C4-2B (cell line): ENCODE measurements at regions not wholly inside any gene's neighbourhood (a gene's known extent, or its start where the extent isn't known, plus 50 kb on each side); places are given as distances from the start of the nearest gene placed in this dataset.

ENCODE experiments used
- H3K27ac ChIP-seq: fragments of 450-650 bp; 2 replicates; pipeline ENCODE4 v1.5.1; 2017
- ZFX ChIP-seq: fragments of 450-650 bp; IDR thresholded peaks from 2 replicates; pipeline ENCODE4 v1.6.1; 2017
- TF ChIP-seq, protein P1 (sequence below): fragments of 450-650 bp; conservative IDR thresholded peaks from 2 replicates; pipeline ENCODE4 v1.5.1; 2017; ENCODE audit warnings: mild to moderate bottlenecking

DNA sequence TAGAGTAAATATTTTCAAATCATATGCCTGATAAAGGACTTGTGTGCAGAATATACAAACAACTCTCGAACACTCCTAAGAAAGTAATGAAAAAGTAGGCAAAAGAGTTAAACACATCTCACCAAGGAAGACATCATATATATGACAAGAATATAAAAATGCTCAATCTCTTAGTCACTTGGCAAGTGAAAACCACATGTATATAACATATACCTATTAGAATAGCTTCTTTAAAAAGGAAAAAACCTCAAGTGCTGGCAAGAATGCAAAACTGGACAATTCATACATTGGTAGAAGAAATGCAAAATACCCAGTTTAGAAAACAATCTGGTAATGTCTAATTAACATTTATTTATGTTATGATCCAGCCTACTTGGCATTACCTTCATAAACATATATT is 146.6 kb upstream of the DGKB start:
- H3K27ac ChIP-seq: no peak overlapping the region
- no peak for TF ChIP-seq ZFX
- TF ChIP-seq, protein P1, sequence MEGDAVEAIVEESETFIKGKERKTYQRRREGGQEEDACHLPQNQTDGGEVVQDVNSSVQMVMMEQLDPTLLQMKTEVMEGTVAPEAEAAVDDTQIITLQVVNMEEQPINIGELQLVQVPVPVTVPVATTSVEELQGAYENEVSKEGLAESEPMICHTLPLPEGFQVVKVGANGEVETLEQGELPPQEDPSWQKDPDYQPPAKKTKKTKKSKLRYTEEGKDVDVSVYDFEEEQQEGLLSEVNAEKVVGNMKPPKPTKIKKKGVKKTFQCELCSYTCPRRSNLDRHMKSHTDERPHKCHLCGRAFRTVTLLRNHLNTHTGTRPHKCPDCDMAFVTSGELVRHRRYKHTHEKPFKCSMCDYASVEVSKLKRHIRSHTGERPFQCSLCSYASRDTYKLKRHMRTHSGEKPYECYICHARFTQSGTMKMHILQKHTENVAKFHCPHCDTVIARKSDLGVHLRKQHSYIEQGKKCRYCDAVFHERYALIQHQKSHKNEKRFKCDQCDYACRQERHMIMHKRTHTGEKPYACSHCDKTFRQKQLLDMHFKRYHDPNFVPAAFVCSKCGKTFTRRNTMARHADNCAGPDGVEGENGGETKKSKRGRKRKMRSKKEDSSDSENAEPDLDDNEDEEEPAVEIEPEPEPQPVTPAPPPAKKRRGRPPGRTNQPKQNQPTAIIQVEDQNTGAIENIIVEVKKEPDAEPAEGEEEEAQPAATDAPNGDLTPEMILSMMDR: no peak

DNA sequence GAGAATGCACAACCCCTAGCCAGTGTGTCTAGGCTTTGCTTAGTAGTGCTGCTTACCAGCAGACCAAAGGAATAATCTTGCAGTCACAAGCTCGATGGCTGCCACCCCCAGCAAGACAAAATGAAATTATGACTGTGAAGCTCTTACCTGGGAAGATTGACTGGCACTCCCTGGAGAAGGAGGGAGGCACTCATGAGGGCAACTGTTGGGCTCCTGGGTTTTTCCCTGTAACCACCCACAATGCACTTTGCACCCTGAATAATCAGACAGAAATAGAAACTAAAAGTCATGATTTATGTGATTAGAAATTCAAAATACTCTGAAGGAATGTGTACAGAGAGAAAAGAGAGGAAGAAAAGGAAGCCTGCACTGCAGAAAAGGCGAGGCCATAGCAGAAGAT is 144.3 kb upstream of the DGKB start:
- H3K27ac ChIP-seq: no peak overlapping the region
- TF ChIP-seq, protein P1: no peak
- TF ChIP-seq ZFX: no peak

DNA sequence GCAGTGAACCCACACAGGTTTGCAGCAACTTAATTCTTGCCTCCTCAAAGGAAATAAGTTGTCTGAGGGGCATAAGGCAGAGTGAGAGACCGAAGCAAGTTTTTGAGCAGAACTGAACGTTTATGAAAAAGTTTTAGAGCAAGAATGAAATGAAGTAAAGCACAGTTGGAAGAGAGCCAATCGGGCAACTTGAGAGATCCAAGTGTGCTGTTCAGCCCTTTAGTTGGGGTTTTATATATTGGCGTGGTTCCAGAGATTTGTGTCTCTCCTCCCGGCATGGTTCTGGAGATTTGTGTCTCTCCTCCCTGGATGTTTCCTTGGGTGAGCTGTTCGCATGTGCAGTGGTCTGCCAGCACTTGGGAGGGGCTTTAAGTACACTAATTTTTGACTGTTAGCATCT is 141.4 kb upstream of the DGKB start:
- no peak overlapping the region for H3K27ac ChIP-seq
- TF ChIP-seq ZFX: no peak
- TF ChIP-seq, protein P1: no peak

DNA sequence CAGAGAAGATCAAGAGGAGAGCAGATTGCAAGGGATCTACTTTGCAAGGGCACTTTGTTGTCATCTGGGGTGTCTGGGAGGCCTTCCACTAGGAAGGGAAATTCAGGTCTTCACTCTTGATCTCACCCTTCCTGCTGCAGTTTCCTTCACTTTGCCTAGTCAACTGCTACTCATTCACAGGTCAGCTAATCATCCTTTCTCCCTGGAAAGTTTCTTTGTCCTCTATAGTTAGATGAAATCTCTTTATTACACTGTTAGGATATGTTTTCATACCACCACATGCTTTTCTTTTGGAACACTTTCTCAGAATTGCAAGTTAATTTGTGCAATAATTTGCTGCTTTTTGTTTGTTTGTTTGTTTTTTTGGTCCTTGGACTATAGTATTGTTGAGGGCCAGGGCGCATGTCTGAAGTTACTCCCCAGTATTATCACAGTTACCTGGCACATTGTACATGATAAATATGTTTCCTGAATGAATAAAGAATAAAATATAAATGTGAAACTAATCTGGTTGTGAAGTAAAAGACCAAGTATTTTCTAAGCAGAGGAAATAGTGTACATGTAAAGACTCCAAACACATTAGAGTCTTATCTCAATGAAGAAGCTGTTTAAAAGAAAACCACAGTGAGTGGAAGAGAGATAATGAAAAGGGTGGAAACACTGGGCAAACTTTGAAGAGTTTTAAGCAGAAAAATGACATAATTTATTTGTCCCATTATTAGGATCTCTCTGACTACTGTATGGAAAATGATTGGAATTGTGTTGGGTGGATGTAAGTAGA is 139.9 kb upstream of the DGKB start:
- TF ChIP-seq, protein P1: no peak
- TF ChIP-seq ZFX: no peak
- H3K27ac ChIP-seq: no peak overlapping the region

DNA sequence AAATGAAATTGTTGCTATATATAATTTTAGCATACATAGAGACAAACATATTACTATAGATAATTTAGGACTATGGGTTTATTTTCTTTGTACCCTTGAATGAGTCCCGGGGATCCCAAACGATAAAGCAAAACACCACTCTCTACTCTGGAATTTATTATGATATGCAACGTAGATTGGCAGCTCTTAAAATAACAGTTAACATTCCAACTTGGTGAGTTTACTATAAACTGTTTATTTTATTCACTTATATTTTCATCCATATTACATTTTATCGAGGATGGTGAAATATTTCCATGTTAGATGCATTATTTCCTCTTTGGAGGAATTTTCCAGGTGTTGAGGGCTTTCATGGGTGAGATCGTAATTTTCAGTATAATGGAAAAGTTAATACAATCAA is 138.7 kb upstream of the DGKB start:
- no peak overlapping the region for H3K27ac ChIP-seq
- TF ChIP-seq ZFX: no peak
- TF ChIP-seq, protein P1: no peak

DNA sequence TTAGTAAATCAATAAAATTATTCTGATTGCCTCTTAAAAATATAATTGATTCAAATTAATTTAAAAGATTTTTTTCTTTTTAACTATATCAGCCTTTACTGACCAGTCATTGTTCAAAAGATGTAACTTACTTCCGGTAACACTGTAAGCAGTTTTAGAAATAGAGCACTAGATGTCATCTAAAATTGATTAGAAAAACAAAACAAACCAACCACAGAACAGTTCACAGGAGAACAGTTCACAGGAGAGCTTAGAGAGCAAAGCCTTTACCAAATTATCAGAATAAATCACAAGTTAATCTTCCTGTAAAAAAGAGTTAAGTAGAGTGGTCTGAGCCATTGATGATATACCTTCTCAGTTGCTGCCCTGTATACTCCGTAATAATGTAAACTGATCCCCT is 133.3 kb upstream of the DGKB start:
- no peak overlapping the region for H3K27ac ChIP-seq
- TF ChIP-seq ZFX: no peak
- TF ChIP-seq, protein P1: no peak

DNA sequence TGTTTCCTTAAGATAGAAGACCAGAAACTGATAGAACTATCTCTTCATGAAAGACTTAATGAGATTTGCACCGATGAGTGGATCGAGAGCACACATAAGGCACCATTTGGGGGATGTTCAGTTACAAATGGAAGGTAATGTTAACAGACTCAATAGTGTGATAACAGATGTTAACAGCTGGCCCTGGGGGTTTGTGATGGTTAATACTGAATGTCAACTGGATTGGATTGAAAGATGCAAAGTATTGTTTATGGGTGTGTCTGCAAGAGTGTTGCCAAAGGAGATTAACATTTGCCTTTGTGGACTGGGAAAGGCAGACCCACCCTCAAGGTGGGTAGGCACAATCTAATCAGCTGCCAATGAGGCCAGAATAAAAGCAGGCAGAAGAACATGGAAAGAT is 130.5 kb upstream of the DGKB start:
- no peak overlapping the region for H3K27ac ChIP-seq
- no peak for TF ChIP-seq ZFX
- TF ChIP-seq, protein P1: no peak
